OCI-LY3 (cell line): ENCODE measurements at regions not wholly inside any gene's neighbourhood (a gene's known extent, or its start where the extent isn't known, plus 50 kb on each side); places are given as distances from the start of the nearest gene placed in this dataset.

Experiments
- H2AFZ ChIP-seq: fragments of 200-600, 300-600 bp; shearing (Covaris generic); 2 replicates; pipeline ENCODE4 v1.6.0; 2014; ENCODE audit warnings: antibody characterized with exemption, low read depth, low read length
- H3K27ac ChIP-seq: fragments of 200-600, 300-600 bp; sonication (generic); 2 replicates; pipeline ENCODE4 v1.5.1; 2014; ENCODE audit warnings: mild to moderate bottlenecking, low read length, moderate library complexity, mixed read lengths
- H3K27me3 ChIP-seq: fragments of 200-600, 300-600 bp; sonication (generic); 2 replicates; pipeline ENCODE4 v1.6.1; 2014; ENCODE audit warnings: low read depth, low read length, mixed read lengths
- H3K36me3 ChIP-seq: fragments of 200-600, 300-600 bp; sonication (generic); replicated peaks from 2 replicates; pipeline ENCODE3; 2014; ENCODE audit warnings: low read depth, low read length, mixed read lengths
- H3K4me1 ChIP-seq: fragments of 300-600, 200-600 bp; sonication (generic); 2 replicates; pipeline ENCODE4 v1.6.1; 2014; ENCODE audit warnings: low read length, mixed read lengths
- H3K4me2 ChIP-seq: fragments of 200-600, 300-600 bp; sonication (generic); 2 replicates; pipeline ENCODE4 v1.6.1; 2014; ENCODE audit warnings: low read length, mixed read lengths
- H3K4me3 ChIP-seq: fragments of 300-600, 200-600 bp; sonication (generic); 2 replicates; pipeline ENCODE4 v1.5.1; 2014; ENCODE audit warnings: antibody characterized with exemption, mild to moderate bottlenecking, low read length, moderate library complexity
- H3K79me2 ChIP-seq: fragments of 300-600, 200-600 bp; shearing (Covaris generic); 2 replicates; pipeline ENCODE4 v1.6.1; 2014; ENCODE audit warnings: mild to moderate bottlenecking, low read length, mixed read lengths
- H3K9ac ChIP-seq: fragments of 300-600, 200-600 bp; shearing (Covaris generic); 2 replicates; pipeline ENCODE4 v1.6.0; 2014; ENCODE audit warnings: mild to moderate bottlenecking, low read length, moderate library complexity
- H3K9me3 ChIP-seq: fragments of 200-600, 300-600 bp; shearing (Covaris generic); 2 replicates; pipeline ENCODE4 v1.6.1; 2014; ENCODE audit warnings: low read length, mixed read lengths; ENCODE audit not compliant: insufficient read depth
- H4K20me1 ChIP-seq: fragments of 200-600, 300-600 bp; sonication (generic); 2 replicates; pipeline ENCODE4 v1.6.1; 2016; ENCODE audit warnings: low read length, mixed read lengths; ENCODE audit not compliant: insufficient read depth
- EZH2phosphoT487 ChIP-seq: fragments of 200-600 bp; shearing (Covaris generic); IDR thresholded peaks from 2 replicates; pipeline ENCODE4 v1.6.1; 2018; ENCODE audit warnings: antibody characterized with exemption, mixed run types, low read depth
- TF ChIP-seq, protein P1 (sequence below): fragments of 200-600, 300-600 bp; sonication (generic); IDR thresholded peaks from 2 replicates; pipeline ENCODE4 v1.5.1; 2014; ENCODE audit warnings: antibody characterized with exemption, low read length, low read depth

DNA sequence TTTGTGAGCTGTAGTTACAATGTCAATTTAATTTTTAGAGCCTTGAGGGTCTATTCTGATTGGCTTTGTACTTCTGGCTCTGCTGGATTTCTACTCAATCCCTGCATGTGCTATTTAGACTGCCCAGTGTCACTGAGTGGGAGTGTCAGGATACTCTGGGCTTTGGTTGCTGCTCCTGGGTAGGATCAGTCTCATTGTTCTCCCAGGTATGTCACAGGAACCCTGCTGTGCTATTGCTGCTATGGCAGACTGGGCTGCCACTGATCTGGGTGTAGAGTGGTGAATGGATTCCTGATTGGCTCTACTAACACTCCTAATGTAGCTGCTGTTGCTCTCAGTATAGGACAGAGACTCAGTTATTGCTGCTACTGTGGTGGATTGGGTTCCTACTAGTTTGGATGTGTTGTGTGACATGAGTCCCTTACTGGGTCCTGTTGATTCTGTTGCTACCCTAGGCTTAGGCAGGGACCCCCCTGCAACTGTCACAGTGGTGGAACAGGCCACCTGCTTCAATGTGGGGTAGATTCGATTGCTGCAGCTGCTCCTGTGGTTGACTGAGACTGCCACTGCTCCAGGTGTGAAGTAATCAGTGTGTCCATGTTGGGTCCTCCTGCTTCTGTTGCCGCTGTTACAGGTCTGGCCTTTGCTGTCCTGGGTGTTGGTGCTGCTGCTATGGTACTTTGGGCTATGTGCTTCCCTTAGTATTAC is 707.8 kb upstream of the AMOT start:
- Histone ChIP-seq H3K79me2 (no peaks in the 10 kb centered on the region), H3K9me3 (no peaks in the 10 kb centered on the region), H3K27me3 (no peaks in the 10 kb centered on the region), H2AFZ (no peak overlapping the region), H3K4me3 (no peak overlapping the region), H3K4me2 (no peak overlapping the region), H3K9ac (no peak overlapping the region), H3K27ac (no peak overlapping the region), H3K36me3 (no peaks in the 10 kb centered on the region), H3K4me1 (no peaks in the 10 kb centered on the region), H4K20me1 (no peaks in the 10 kb centered on the region)
- TF ChIP-seq, protein P1, sequence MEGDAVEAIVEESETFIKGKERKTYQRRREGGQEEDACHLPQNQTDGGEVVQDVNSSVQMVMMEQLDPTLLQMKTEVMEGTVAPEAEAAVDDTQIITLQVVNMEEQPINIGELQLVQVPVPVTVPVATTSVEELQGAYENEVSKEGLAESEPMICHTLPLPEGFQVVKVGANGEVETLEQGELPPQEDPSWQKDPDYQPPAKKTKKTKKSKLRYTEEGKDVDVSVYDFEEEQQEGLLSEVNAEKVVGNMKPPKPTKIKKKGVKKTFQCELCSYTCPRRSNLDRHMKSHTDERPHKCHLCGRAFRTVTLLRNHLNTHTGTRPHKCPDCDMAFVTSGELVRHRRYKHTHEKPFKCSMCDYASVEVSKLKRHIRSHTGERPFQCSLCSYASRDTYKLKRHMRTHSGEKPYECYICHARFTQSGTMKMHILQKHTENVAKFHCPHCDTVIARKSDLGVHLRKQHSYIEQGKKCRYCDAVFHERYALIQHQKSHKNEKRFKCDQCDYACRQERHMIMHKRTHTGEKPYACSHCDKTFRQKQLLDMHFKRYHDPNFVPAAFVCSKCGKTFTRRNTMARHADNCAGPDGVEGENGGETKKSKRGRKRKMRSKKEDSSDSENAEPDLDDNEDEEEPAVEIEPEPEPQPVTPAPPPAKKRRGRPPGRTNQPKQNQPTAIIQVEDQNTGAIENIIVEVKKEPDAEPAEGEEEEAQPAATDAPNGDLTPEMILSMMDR = no peak
- TF ChIP-seq EZH2phosphoT487 = no peak

- TF ChIP-seq EZH2phosphoT487 = no peak
- Histone ChIP-seq H3K27me3 (no peaks in the 10 kb centered on the region), H4K20me1 (no peaks in the 10 kb centered on the region), H3K4me2 (no peak overlapping the region), H3K27ac (no peak overlapping the region), H3K9me3 (no peaks in the 10 kb centered on the region), H3K79me2 (no peaks in the 10 kb centered on the region), H3K36me3 (no peaks in the 10 kb centered on the region), H3K9ac (no peak overlapping the region), H3K4me1 (no peaks in the 10 kb centered on the region), H2AFZ (no peak overlapping the region), H3K4me3 (no peak overlapping the region)
These were observed 704.4 kb upstream of the AMOT start for GRCh38 chrX:113545040-113545439.

DNA sequence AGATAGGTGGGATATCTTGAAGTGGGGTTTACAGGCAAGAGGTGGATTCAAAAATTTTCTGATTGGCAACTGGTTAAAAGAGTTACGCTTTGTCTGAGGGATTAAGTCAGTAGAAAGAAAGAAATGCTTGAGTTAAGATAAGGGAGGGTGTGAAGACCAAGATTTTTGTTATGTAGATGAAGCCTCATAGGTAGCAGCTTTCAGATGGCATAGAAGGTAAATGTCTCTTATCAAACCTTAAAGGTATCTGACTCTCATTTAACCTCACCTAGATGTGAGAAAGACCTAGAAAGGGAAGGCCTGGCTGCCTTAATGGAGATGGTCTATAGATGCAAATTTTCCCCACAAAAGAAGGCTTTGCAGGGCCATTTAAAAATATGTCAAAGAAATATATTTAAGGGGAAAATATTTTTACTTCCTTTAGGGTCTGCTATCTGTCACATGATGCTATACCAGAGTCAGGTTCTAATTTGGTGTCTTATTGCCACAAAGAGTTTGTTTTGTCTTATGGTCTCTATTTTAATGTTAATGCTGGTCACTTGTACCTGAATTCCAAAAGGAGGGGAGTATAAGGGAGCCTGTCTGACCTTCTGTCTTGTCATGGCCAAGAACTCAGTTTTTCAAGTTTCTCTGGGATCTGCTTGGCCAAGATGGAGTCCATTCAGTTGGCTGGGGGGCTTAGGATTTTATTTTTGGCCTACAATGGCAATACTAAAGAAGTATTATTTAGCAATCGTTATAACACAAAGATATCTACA is 699.1 kb upstream of the AMOT start:
- no peaks in the 10 kb centered on the region for H3K9me3 ChIP-seq
- H3K36me3 ChIP-seq = no peaks in the 10 kb centered on the region
- H3K79me2 ChIP-seq = no peaks in the 10 kb centered on the region
- no peaks in the 10 kb centered on the region for H3K4me1 ChIP-seq
- H3K27ac ChIP-seq = no peak overlapping the region
- no peak overlapping the region for H3K9ac ChIP-seq
- H3K4me3 ChIP-seq = no peak overlapping the region
- no peak overlapping the region for H2AFZ ChIP-seq
- no peak for TF ChIP-seq EZH2phosphoT487
- TF ChIP-seq, protein P1 = no peak
- no peaks in the 10 kb centered on the region for H4K20me1 ChIP-seq
- H3K4me2 ChIP-seq = no peak overlapping the region
- no peaks in the 10 kb centered on the region for H3K27me3 ChIP-seq

- no peaks in the 10 kb centered on the region for H3K79me2 ChIP-seq
- peak overlapping the region; percentile 44 for H3K4me2 ChIP-seq
- H3K36me3 ChIP-seq = no peaks in the 10 kb centered on the region
- H3K27me3 ChIP-seq = no peaks in the 10 kb centered on the region
- H2AFZ ChIP-seq = no peak overlapping the region; the same call in 1 of the 2 replicates
- H4K20me1 ChIP-seq = no peaks in the 10 kb centered on the region
- no peaks in the 10 kb centered on the region for H3K9me3 ChIP-seq
- H3K4me3 ChIP-seq = peak overlapping the region; percentile 68
- TF ChIP-seq, protein P1 = no peak
- no peak for TF ChIP-seq EZH2phosphoT487
- peak overlapping the region; percentile 34; the same call in 1 of the 2 replicates for H3K9ac ChIP-seq
- peaks cover 13% of the 10 kb centered on the region for H3K4me1 ChIP-seq
- H3K27ac ChIP-seq = peak overlapping the region; percentile 6; the same call in 1 of the 2 replicates
These were observed 688.9 kb upstream of the AMOT start for GRCh38 chrX:113529426-113530013.
